HG03565 (cell line): ENCODE measurements at regions not wholly inside any gene's neighbourhood (a gene's known extent, or its start where the extent isn't known, plus 50 kb on each side); places are given as distances from the start of the nearest gene placed in this dataset.
"Not testable (repeated sequence)": the region's sequence is repeated elsewhere in the genome, so short reads cannot be mapped to it uniquely, and the experiment has no call there.

Source experiments
- ATAC-seq: cut with Tn5 transposase; IDR thresholded peaks from one replicate; pipeline ENCODE4 v1.9.1; 2021; ENCODE audit warnings: mild to moderate bottlenecking, moderate library complexity; ENCODE audit not compliant: unreplicated experiment

DNA sequence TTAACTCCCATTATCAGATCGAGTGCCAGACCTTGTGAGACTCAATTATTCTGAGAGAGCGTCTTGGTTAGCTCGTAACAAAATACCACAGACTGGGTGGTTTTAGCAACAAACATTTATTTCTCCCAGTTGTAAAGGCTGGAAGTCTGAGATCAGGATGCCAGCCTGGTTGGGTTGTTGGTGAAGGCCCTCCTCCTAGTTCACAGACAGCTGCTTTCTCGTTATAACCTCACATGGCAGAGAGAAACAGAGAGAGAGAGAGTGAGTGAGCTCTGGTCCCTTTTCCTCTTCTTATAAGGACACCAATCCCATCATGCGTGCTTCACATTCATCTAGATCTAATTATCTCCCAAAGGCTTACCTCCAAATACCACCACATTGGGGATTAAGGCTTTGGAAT lies 114.2 kb upstream of the SLC24A2 start:
- ATAC-seq = no peak

DNA sequence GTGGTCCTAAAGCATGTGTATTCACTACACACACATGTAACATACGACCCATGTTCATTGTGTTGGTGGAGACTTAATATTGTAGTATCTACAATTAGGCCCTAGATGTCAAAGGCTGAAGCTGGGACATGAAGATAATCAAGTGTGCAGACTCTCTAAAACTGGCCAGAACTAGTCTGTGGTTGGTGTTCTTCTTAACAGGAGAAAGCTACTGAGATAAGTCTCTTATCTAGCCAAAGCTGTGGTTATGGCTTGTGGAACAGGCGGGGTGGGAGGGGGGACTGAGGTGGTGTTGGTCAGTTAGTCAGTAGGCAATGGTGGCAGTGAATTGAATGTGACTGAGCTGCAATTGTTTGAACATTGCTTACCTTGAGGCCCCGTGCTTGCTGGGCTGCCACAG lies 112.7 kb upstream of the SLC24A2 start:
- no peak for ATAC-seq

DNA sequence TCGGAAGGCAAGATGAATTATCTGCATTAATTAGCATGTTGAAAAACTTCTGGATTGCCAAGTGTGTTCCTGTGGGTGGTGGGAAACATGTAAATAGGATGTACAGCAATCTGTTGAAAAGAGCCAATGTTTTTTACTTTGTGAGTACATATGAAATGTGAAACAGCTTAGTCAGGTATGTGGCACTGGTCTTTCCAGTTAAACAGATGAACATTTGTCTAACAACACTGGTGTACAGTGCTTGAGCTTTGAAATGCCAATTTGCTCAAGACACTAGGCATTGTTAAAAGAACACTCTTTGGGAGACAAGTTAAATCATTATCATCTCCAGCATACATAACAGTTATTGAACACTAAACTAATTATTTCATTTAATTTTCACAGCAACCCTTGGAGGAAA lies 107.3 kb upstream of the SLC24A2 start:
- no peak for ATAC-seq

DNA sequence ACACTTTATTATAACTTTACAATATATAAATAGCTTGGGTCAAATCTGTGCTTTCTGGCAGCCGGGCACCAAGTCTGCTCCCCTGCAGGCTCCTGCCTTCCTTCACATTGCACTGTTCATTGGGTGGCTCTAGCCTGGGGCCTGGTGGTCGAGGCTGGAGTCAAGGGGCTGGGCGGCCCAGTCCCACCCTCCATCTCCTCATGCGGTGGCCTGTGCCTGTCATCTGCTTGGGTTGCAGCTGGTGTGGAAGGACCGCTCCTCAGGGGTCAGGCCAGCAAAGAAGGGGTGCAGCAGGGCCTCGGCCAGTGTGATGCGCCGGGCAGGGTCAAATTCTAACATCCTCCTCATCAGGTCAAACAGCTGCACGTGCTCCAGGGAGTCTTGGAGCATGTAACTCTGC lies 106.7 kb upstream of the SLC24A2 start:
- not testable (repeated sequence) for ATAC-seq

DNA sequence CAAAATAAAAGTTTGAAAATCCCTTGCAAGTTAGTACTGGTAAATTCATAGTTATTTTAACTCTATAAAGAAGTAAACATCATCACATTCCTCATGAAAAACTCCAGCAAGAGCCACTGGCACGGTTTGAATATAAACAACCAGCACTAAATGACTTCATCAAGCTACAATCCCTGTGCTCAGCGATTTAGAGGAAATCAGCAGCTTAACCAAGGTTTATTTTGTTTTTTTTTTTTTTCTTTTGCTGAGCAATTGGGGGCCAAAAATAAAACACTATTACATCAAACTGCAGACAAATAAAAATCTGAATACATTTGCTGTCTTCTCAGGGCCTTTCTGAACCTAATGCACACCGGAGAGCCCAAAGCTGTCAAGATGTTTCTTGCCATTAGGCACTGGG lies 106.2 kb upstream of the SLC24A2 start:
- no peak for ATAC-seq

DNA sequence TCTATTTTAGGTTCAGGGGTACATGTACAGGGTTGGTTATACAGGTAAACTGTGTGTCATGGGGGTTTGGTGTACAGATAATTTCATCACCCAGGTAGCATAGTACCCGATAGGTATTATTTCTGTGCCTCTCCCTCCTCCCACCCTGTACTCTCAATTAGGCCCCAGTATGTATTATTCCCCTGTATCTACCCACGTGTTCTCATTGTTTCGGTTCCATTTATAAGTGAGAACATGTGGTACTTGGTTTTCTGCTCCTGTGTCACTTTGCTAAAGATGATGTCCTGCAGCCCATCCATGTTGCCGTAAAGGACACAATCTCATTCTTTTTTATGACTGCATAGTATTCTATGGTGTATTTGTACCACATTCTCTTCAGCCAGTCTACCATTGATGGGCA lies 96.8 kb upstream of the SLC24A2 start:
- ATAC-seq = no peak

DNA sequence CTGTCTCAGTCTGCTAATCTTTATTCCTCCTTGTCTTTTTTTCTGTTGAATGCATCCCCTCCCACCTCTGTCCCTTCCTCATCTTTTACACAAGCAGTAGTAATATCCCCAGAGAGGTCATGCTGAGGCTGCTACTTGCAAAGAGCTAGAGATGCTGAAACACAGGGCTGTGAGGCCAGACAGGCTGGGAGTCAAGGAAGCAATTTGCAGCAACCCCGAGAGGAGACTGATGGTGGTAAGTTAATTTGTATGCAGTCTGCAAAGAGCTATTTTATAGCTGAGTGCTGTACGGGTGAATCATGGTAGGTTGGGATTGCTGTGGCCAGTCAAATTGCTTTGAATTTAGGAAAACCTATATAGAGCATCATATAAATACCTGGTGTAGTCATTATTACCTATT lies 90.2 kb upstream of the SLC24A2 start:
- ATAC-seq = no peak

DNA sequence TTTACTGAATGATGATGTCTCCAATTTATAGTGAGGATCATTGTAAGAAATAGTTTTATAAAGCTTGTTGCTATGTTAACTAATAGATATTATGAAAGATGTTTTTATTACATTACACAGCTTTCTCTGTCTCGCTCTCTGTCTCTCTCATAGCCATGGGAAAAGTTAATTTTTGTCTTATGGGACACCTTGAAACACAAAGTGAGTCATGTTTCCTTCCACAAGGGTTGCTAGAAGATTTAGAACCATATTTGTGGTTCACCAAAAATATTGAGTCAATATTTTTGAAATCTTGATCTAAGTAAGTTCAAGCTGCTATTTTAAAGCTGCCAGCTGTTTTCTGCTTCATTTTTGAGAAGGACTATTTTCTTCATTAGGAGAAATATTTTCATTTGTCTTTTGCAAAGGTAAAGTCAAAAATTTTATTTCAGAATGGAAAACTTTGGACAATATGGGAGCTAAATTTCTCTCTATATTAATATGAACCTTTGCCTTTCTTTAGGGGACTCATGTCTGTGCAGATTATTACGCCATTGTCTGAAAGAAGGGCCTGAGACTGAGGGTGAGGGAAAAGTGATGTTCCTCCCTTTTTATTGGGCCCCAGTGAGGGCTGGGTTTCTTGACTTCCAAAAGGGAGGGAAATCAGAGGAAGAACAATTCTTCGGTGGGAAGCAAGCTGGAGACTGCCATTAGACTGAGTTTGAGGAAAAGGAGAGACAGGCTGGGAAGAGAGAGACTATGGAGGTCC lies 87.9 kb upstream of the SLC24A2 start:
- no peak for ATAC-seq

DNA sequence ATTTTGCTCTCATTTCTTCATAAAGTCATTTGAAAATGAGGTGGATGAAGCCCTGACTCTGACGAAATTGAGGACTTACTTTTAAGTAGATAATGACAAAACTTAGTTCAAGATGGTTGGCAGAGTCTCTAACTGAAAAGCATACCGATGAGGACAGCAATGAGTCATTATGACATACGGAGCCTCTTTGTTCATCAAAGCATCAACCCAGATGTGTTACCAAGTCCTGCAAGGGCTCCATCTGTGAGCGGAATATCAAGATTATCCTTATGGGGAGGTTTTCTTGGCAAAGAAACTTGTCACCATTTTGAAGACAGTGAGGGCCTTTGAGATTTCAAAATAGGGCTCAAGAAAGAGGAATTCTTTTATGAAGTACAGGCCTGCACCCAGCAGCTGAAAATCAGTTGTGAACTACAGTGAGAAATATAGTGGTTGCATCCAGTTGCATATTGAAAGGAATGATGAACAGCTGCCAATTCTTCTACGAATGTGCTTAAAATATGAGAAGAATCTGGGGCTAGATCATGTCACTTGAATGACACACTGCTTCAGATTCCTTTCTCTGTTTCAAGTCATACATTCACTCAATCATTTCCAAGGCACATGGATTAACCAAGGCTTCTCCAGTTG lies 86.6 kb upstream of the SLC24A2 start:
- ATAC-seq = no peak

DNA sequence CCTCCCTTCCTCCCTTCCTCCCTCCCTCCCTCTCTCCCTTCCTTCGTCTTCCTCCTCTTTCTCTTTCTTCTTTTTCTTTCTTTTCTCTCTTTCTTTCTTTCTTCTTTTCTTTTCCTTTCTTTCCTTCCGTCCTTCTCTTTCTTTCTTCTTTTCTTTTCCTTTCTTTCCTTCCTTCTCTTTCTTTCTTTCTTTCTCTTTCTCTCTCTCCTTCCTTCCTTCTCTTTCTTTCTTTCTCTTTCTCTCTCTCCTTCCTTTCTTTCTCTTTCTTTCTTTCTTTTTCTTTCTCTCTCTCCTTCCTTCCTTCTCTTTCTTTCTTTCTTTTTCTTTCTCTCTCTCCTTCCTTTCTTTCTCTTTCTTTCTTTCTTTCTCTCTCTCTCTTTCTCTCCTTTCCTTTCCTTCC lies 84.4 kb upstream of the SLC24A2 start:
- not testable (repeated sequence) for ATAC-seq

DNA sequence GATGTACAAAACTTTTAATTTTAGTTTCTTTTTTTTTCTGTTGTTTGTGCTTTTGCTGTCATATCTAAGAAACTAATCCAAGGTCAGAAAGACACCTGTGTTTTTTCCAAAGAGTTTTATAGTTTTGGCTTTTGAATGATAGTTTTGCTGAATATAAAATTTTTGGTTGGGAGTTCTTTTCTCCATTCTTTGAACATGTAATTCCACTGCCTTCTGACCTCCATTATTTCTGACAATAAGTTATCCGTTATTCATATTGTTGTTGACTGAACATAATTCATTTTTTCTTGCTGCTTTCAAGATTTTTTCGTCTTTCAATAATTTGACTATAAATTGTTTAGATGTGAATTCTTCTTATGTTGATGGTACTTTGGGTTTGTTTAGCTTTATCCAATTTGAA lies 82.2 kb upstream of the SLC24A2 start:
- no peak for ATAC-seq

DNA sequence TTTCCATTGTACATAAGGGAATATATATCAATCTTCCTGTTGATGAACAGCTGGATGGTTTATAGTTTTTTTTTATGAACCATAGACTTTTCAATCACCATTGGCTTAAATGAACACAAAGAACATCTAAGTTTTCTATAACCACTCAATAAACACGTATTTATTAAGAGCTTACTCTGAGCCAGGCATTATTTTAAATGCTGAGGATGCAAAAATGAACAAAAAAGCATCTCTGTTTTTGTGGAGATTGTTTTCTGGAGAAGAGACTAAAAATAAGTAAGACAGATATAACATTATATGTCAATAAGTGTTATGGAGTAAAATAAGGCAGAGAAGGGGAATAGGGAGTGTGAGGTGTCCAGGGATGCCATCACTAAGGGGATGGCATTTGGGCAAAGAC lies 52.1 kb upstream of the SLC24A2 start:
- ATAC-seq = no peak
